Ascending aorta (tissue), 2 donors: ENCODE measurements at regions not wholly inside any gene's neighbourhood (a gene's known extent, or its start where the extent isn't known, plus 50 kb on each side); places are given as distances from the start of the nearest gene placed in this dataset.

Experiments
- DNase-seq, 2 donors: peaks; one replicate each; pipeline ENCODE4 v3.0.0-alpha.2; 2019; ENCODE audit warnings: low spot score in 2 of 2
- H3K27ac ChIP-seq, 2 donors: fragments of 200-600 bp; sonication (generic); one replicate each; pipeline ENCODE4 v1.5.1; 2016 to 2017; ENCODE audit warnings: mild to moderate bottlenecking in 1 of 2
- H3K27me3 ChIP-seq: fragments of 200-600 bp; sonication (generic); one replicate; pipeline ENCODE4 v1.5.1; 2017
- H3K36me3 ChIP-seq, 2 donors: fragments of 200-600 bp; sonication (generic); one replicate each; pipeline ENCODE4 v1.5.1; 2016
- H3K4me1 ChIP-seq, 2 donors: fragments of 200-600 bp; sonication (generic); one replicate each; pipeline ENCODE4 v1.5.1; 2016 to 2017; ENCODE audit warnings: mild to moderate bottlenecking in 1 of 2
- H3K4me3 ChIP-seq, 2 donors: fragments of 200-600 bp; sonication (generic); one replicate each; pipeline ENCODE4 v1.5.1; 2016 to 2017; ENCODE audit warnings: mild to moderate bottlenecking in 1 of 2
- H3K9me3 ChIP-seq, 2 donors: fragments of 200-600 bp; sonication (generic); one replicate each; pipeline ENCODE4 v1.5.1; 2016
- intact Hi-C: fragments of 100-400 bp; cut with DNase I; formaldehyde crosslinking; loops from one replicate; pipeline ENCODE4 v1.15.1; 2023
- TF ChIP-seq, protein P1 (sequence below), 3 experiments: fragments of 200-600 bp in 2 of 3; fragments of 450-650 bp in 1 of 3; sonication (generic) in 2 of 3; IDR thresholded peaks; one replicate each; pipeline ENCODE4 v1.5.1; 2016 to 2019; ENCODE audit warnings: antibody characterized with exemption in 3 of 3, mild to moderate bottlenecking in 1 of 3, moderate library complexity in 1 of 3

DNA sequence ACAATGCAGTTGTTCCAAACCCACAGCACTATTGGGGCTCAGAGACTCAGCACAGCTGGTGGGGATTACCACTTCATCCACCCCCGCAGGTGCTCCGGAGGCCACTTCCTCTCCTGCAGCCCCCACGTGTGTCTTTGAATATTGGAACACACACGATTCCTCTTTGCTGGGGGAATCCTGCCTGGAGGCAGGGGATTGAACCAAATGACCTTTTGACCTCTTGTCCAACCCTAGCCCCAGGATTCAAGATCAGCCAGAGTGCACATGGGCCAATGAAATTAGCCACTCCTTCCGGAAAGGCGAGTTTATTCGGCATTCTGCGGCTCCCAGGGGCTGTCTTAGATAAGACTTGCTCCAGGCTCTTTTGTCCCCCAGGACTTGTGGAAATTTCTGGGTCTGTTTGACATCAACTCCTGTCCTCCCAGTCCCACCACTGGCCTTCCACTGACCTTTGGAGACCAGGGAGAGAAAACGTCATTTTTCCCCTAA is 350.2 kb downstream of the FOXL1 start:
- no peak for DNase-seq
- Histone ChIP-seq H3K27me3 (no peaks in the 10 kb centered on the region), H3K4me3 (no peak overlapping the region), H3K4me1 (peaks cover 0 to 28% of the 10 kb centered on the region in 2 donors), H3K27ac (peak overlapping the region; percentile 30 to 74), H3K9me3 (no peaks in the 10 kb centered on the region), H3K36me3 (no peaks in the 10 kb centered on the region)
- TF ChIP-seq, protein P1, sequence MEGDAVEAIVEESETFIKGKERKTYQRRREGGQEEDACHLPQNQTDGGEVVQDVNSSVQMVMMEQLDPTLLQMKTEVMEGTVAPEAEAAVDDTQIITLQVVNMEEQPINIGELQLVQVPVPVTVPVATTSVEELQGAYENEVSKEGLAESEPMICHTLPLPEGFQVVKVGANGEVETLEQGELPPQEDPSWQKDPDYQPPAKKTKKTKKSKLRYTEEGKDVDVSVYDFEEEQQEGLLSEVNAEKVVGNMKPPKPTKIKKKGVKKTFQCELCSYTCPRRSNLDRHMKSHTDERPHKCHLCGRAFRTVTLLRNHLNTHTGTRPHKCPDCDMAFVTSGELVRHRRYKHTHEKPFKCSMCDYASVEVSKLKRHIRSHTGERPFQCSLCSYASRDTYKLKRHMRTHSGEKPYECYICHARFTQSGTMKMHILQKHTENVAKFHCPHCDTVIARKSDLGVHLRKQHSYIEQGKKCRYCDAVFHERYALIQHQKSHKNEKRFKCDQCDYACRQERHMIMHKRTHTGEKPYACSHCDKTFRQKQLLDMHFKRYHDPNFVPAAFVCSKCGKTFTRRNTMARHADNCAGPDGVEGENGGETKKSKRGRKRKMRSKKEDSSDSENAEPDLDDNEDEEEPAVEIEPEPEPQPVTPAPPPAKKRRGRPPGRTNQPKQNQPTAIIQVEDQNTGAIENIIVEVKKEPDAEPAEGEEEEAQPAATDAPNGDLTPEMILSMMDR (IDR thresholded peaks at IDR 0.05), result no peak
- intact Hi-C loops, result loop anchor here (2.0 to 5.0 kb wide), 3 partner anchors 91 to 364 kb away; no protein-coding TSS in a partner anchor

DNA sequence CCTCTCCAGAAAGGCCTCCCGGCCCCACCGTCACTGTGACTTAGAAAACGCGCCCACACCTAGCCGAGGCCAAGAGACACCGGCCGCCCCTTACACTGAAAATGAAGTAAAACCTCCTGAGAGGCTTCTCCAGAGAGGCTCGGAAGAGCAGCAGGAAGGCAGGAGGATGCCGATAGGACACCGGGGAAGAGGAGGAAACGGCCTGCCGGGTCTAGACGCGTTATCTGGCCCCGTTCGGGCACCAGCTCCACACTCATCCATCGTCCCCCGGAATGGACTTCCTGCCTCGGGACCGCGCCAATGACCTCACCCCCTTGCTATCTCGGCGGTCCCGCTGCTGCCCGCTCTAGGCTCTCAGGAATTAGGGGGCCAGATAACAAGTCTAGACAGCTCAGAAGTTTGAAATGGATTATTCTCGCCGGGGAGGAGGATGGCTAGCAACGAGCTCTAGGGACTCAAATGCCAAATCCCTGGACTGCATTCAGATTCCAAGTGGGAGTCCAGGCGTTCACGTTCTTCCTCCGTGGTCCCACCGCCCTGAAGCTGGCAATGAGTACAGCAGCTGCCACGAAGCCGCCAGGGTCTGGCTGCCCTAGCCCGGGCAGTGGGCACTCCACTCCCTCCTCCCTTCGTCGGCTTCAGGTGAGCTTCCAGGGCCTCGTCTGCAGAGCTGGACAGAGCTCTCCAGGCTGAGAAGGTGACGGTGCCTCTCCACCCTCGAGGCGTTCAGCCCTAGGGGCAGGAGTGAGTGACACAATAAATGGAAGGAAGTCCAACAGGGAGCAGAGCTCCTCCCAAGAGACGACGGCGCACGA is 350.9 kb downstream of the FOXL1 start:
- Histone ChIP-seq H3K4me3 (peak overlapping the region; percentile 20 to 45), H3K27me3 (no peaks in the 10 kb centered on the region), H3K36me3 (no peaks in the 10 kb centered on the region), H3K9me3 (no peaks in the 10 kb centered on the region), H3K27ac (peak overlapping the region; percentile 30 to 74), H3K4me1 (peaks cover 0 to 28% of the 10 kb centered on the region in 2 donors)
- intact Hi-C loops, result loop anchor here (2.0 to 5.0 kb wide), 3 partner anchors 92 to 364 kb away; no protein-coding TSS in a partner anchor
- TF ChIP-seq, protein P1 (IDR thresholded peaks at IDR 0.05), result no peak
- peak in 1 of 2 donors; percentile 82 for DNase-seq

- DNase-seq, result no peak
- no peaks in the 10 kb centered on the region for H3K27me3 ChIP-seq
- H3K4me3 ChIP-seq, result peak overlapping the region in 1 of 2 donors; percentile 45
- H3K4me1 ChIP-seq, result peaks cover 0 to 28% of the 10 kb centered on the region in 2 donors
- TF ChIP-seq, protein P1 (IDR thresholded peaks at IDR 0.05), result no peak
- peak overlapping the region; percentile 30 to 74 for H3K27ac ChIP-seq
- H3K9me3 ChIP-seq, result no peaks in the 10 kb centered on the region
- intact Hi-C loops, result loop anchor here (5.0 kb wide), 1 partner anchor 132 kb away; no protein-coding TSS in a partner anchor
- H3K36me3 ChIP-seq, result no peaks in the 10 kb centered on the region
These were observed 351.7 kb downstream of the FOXL1 start for GRCh38 chr16:86930001-86930400.

DNA sequence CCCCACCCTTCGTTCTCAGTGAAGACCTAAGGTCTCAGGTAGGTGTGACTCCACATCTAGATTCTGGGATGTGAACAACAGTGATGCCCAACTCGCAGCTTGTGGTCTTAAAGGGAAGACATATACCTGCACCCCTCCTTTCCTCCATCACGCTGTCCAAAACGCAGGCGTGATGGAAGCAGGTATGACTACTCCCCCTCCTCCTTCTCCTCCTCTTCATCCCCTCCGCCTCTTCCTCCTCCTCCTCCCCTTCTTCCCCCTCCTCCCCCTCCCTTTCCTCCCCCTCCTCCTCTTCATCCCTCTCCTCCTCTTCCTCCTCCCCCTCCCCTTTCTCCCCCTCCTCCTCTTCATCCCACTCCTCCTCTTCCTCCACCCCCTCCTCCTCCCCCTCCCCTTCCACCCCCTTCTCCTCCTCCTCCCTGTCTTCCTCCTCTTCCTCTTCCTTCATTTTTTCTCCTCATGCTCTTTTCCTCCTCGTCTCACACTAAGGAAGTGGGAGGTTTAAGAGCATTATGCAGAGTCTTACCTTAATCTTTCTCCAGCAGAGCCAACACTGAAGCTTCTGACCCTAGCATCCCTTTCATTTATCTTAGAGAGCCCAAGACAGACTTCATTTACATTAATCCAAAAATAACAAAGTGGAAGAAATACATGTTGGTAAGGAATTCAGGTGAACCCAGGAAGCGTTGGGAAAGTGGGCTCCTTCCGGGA is 352.5 kb downstream of the FOXL1 start:
- DNase-seq, result no peak
- H3K4me1 ChIP-seq, result peaks cover 0 to 28% of the 10 kb centered on the region in 2 donors
- H3K9me3 ChIP-seq, result no peaks in the 10 kb centered on the region
- TF ChIP-seq, protein P1 (IDR thresholded peaks at IDR 0.05), result no peak
- H3K4me3 ChIP-seq, result peak overlapping the region in 1 of 2 donors; percentile 27
- intact Hi-C loops, result loop anchor here (5.0 kb wide), 1 partner anchor 131 kb away; no protein-coding TSS in a partner anchor
- peak overlapping the region; percentile 52 to 74 for H3K27ac ChIP-seq
- H3K27me3 ChIP-seq, result no peaks in the 10 kb centered on the region
- no peaks in the 10 kb centered on the region for H3K36me3 ChIP-seq

DNA sequence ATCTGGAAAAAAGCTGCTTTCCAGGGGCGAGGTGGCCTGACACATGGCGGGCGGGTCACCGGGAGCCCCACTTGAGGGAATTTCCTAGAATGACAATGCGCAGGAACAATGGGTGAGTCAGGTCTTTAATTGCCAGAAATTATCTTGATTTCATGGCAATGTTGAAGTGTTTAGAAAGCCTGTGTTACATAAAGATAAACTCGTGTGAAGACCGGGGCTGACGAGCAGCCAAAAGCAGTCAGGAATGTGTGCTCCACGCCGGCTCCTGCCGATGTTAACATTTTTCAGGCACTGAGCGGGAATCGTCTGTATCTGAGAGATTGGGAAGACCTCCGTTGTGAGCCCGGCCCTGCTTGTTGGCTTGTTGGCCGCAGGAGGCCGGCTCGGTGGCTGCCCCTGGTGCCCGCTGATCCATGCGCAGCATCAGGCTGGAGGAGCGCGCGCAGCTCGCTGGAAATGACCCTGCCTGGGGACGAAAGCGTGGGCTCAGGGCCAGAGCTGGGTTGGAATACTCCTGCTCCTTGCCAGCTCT is 353.1 kb downstream of the FOXL1 start:
- Histone ChIP-seq H3K4me3 (peak overlapping the region; percentile 0 to 27), H3K27ac (peak overlapping the region; percentile 52 to 59), H3K27me3 (no peaks in the 10 kb centered on the region), H3K9me3 (no peaks in the 10 kb centered on the region), H3K4me1 (peaks cover 0 to 28% of the 10 kb centered on the region in 2 donors), H3K36me3 (no peaks in the 10 kb centered on the region)
- intact Hi-C loops, result loop anchor here (5.0 kb wide), 1 partner anchor 131 kb away; no protein-coding TSS in a partner anchor
- TF ChIP-seq, protein P1 (IDR thresholded peaks at IDR 0.05), result peak in 1 of 3 experiments; percentile 19
- peak in 1 of 2 donors; percentile 80 for DNase-seq
